IMR-90 (cell line): ENCODE measurements at regions not wholly inside any gene's neighbourhood (a gene's known extent, or its start where the extent isn't known, plus 50 kb on each side); places are given as distances from the start of the nearest gene placed in this dataset.

Experiments used
- ATAC-seq: fragments of 200-7000 bp; cut with Tn5 transposase; 2 replicates; pipeline ENCODE4 v1.9.1; 2020; ENCODE audit warnings: low read depth, mild to moderate bottlenecking, moderate library complexity
- BruUV-seq: library from RNA; stranded (reverse); fragments of 400-500 nt; replicated peaks from 2 replicates; lab custom pipeline; 2021; lab: Mats Ljungman, UMichigan
- CTCF ChIA-PET: fragments of 300-600 bp; formaldehyde crosslinking; extraction: SDS; loops from one replicate; lab custom pipeline; 2021; ENCODE audit warnings: antibody characterized with exemption; lab: Yijun Ruan, JAX
- POLR2A ChIA-PET: fragments of 300-600 bp; sonication (Branson Sonifier 250); formaldehyde crosslinking; loops from one replicate; lab custom pipeline; 2022; ENCODE audit warnings: antibody characterized with exemption; ENCODE audit not compliant: unreplicated experiment; lab: Charles Lee
- DNase-seq: peaks from one replicate; pipeline ENCODE4 v3.0.0; 2013
- H2AFZ ChIP-seq: replicated peaks from 2 replicates; pipeline ENCODE3; 2013; ENCODE audit warnings: low read length, mild to moderate bottlenecking; ENCODE audit not compliant: poor library complexity
- H2AK5ac ChIP-seq: 2 replicates; pipeline ENCODE4 v1.6.1; 2013; ENCODE audit warnings: low read depth, low read length, inconsistent platforms
- H2AK9ac ChIP-seq: replicated peaks from 2 replicates; pipeline ENCODE3; 2013; ENCODE audit warnings: mild to moderate bottlenecking, low read depth, low read length, moderate library complexity; ENCODE audit not compliant: poor library complexity
- H2BK120ac ChIP-seq: 2 replicates; pipeline ENCODE4 v1.6.1; 2013; ENCODE audit warnings: low read depth, low read length, inconsistent platforms
- H2BK15ac ChIP-seq: 3 replicates; pipeline ENCODE4 v1.6.1; 2013; ENCODE audit warnings: low read depth, low read length, inconsistent platforms
- H2BK20ac ChIP-seq: 2 replicates; pipeline ENCODE4 v1.6.1; 2013; ENCODE audit warnings: low read depth, mild to moderate bottlenecking, inconsistent platforms, low read length, moderate library complexity
- H2BK5ac ChIP-seq: 2 replicates; pipeline ENCODE4 v1.6.1; 2013; ENCODE audit warnings: mild to moderate bottlenecking, low read depth, low read length, inconsistent platforms; ENCODE audit not compliant: poor library complexity, severe bottlenecking
- H3K14ac ChIP-seq: replicated peaks from 2 replicates; pipeline ENCODE4 v1.6.1; 2013; ENCODE audit warnings: low read depth, low read length, inconsistent platforms
- H3K18ac ChIP-seq: 2 replicates; pipeline ENCODE4 v1.6.1; 2013; ENCODE audit warnings: low read depth, low read length, control low read depth
- H3K23ac ChIP-seq: 2 replicates; pipeline ENCODE4 v1.6.1; 2013; ENCODE audit warnings: low read depth, low read length, inconsistent platforms
- H3K27ac ChIP-seq: 2 replicates; pipeline ENCODE4 v1.5.1; 2013; ENCODE audit warnings: mild to moderate bottlenecking, control low read depth, low read length; ENCODE audit not compliant: insufficient read depth
- H3K27me3 ChIP-seq: 2 replicates; pipeline ENCODE4 v1.6.1; 2013; ENCODE audit warnings: low read length; ENCODE audit not compliant: control insufficient read depth, insufficient read depth
- H3K36me3 ChIP-seq: 2 replicates; pipeline ENCODE4 v1.6.1; 2013; ENCODE audit warnings: low read length, mixed read lengths; ENCODE audit not compliant: control insufficient read depth, insufficient read depth
- H3K4ac ChIP-seq: 2 replicates; pipeline ENCODE4 v1.6.1; 2013; ENCODE audit warnings: low read depth, low read length, inconsistent platforms
- H3K4me1 ChIP-seq: 2 replicates; pipeline ENCODE4 v1.6.1; 2013; ENCODE audit warnings: low read length, mixed read lengths; ENCODE audit not compliant: control insufficient read depth, insufficient read depth
- H3K4me2 ChIP-seq: 2 replicates; pipeline ENCODE4 v1.6.1; 2013; ENCODE audit warnings: low read depth, mild to moderate bottlenecking, control low read depth, low read length, moderate library complexity
- H3K4me3 ChIP-seq: 2 replicates; pipeline ENCODE4 v1.5.1; 2013; ENCODE audit warnings: low read depth, mild to moderate bottlenecking, control low read depth, low read length, moderate library complexity; ENCODE audit not compliant: insufficient read depth
- H3K56ac ChIP-seq: 2 replicates; pipeline ENCODE4 v1.6.1; 2013; ENCODE audit warnings: low read length, inconsistent platforms; ENCODE audit not compliant: insufficient read depth; ENCODE audit errors: extremely low read depth
- H3K79me1 ChIP-seq, 2 experiments: 2 replicates each; pipeline ENCODE4 v1.6.1; 2013; ENCODE audit warnings: low read length in 2 of 2, inconsistent platforms in 1 of 2, low read depth in 1 of 2
- H3K9ac ChIP-seq: 2 replicates; pipeline ENCODE4 v1.6.1; 2013; ENCODE audit warnings: low read depth, low read length, control low read depth
- H3K9me1 ChIP-seq: 2 replicates; pipeline ENCODE4 v1.6.1; 2013; ENCODE audit warnings: low read length, inconsistent platforms; ENCODE audit not compliant: insufficient read depth
- H3K9me3 ChIP-seq: 2 replicates; pipeline ENCODE4 v1.6.1; 2013; ENCODE audit warnings: low read length; ENCODE audit not compliant: control insufficient read depth, insufficient read depth
- H4K20me1 ChIP-seq: 2 replicates; pipeline ENCODE4 v1.6.1; 2013; ENCODE audit warnings: low read length, inconsistent platforms; ENCODE audit not compliant: insufficient read depth
- H4K5ac ChIP-seq: 2 replicates; pipeline ENCODE4 v1.6.1; 2013; ENCODE audit warnings: mild to moderate bottlenecking, low read depth, low read length, control low read depth
- H4K8ac ChIP-seq, 2 experiments: 2 replicates each; pipeline ENCODE4 v1.6.1; 2013; ENCODE audit warnings: low read depth in 2 of 2, low read length in 2 of 2, control low read depth in 1 of 2, inconsistent platforms in 1 of 2
- H4K91ac ChIP-seq: 2 replicates; pipeline ENCODE4 v1.6.1; 2013; ENCODE audit warnings: low read depth, low read length, inconsistent platforms; ENCODE audit not compliant: insufficient read depth
- BHLHE40 ChIP-seq: fragments of 150-350 bp; IDR thresholded peaks from 2 replicates; pipeline ENCODE4 v1.6.1; 2016; ENCODE audit warnings: mild to moderate bottlenecking, low read depth, low read length
- CEBPB ChIP-seq: IDR thresholded peaks from 2 replicates; pipeline ENCODE4 v1.6.1; 2012; ENCODE audit warnings: low read depth, low read length, improper control_type of control experiment
- CTCF ChIP-seq: conservative IDR thresholded peaks from 2 replicates; pipeline ENCODE4 v1.5.1; 2012; ENCODE audit warnings: mild to moderate bottlenecking, low read depth, low read length, improper control_type of control experiment
- ELK1 ChIP-seq: fragments of 150-350 bp; IDR thresholded peaks from 2 replicates; pipeline ENCODE4 v1.6.1; 2016; ENCODE audit warnings: low read depth, mild to moderate bottlenecking, low read length, moderate library complexity, borderline replicate concordance
- MAFK ChIP-seq: IDR thresholded peaks from 2 replicates; pipeline ENCODE4 v1.6.1; 2012; ENCODE audit warnings: low read depth, low read length, improper control_type of control experiment
- MXI1 ChIP-seq: IDR thresholded peaks from 2 replicates; pipeline ENCODE4 v1.6.1; 2012; ENCODE audit warnings: low read depth, mild to moderate bottlenecking, low read length, moderate library complexity, borderline replicate concordance
- NFE2L2 ChIP-seq: fragments of 150-350 bp; IDR thresholded peaks from 2 replicates; pipeline ENCODE4 v1.6.1; 2016; ENCODE audit warnings: low read depth, mild to moderate bottlenecking, low read length
- RAD21 ChIP-seq: IDR thresholded peaks from 2 replicates; pipeline ENCODE4 v1.6.1; 2012; ENCODE audit warnings: low read length, improper control_type of control experiment
- RCOR1 ChIP-seq: IDR thresholded peaks from 2 replicates; pipeline ENCODE4 v1.6.1; 2012; ENCODE audit warnings: mild to moderate bottlenecking, low read length, improper control_type of control experiment; ENCODE audit not compliant: insufficient replicate concordance
- RFX5 ChIP-seq: IDR thresholded peaks from 2 replicates; pipeline ENCODE4 v1.8.0; 2012; ENCODE audit warnings: low read depth, mild to moderate bottlenecking, low read length, moderate library complexity
- SMC3 ChIP-seq: fragments of 150-350 bp; IDR thresholded peaks from 2 replicates; pipeline ENCODE4 v1.6.1; 2016; ENCODE audit warnings: low read depth, mild to moderate bottlenecking, antibody characterized with exemption, low read length, moderate library complexity
- WGBS, 2 experiments: methylation state at CpG; one replicate each; pipeline versions ENCODE4 v1.1.5 to v1.1.7; 2013; ENCODE audit warnings: missing lambda C conversion rate in 2 of 2; ENCODE audit not compliant: insufficient read length in 1 of 2; ENCODE audit errors: extremely low coverage in 2 of 2; 5-methylcytosine and 5-hydroxymethylcytosine counted together
- dilution Hi-C: fragments of 300-500 bp; cut with HindIII; formaldehyde crosslinking; loops from one replicate; pipeline ENCODE4 v1.14.3; 2018; ENCODE audit warnings: low sequenced_read_pairs; ENCODE audit not compliant: unreplicated experiment
- in situ Hi-C: fragments of 300-500 bp; cut with MboI; formaldehyde crosslinking; loops from 3 replicates; pipeline ENCODE4 v1.14.3; 2019; ENCODE audit warnings: low sequenced_read_pairs, inconsistent platforms, mixed read lengths
- intact Hi-C: fragments of 100-400 bp; cut with micrococcal nuclease; formaldehyde crosslinking; loops from 2 replicates; pipeline ENCODE4 v1.10.0; 2022

- POLR2A ChIA-PET, result no interaction called here
- WGBS, 2 experiments, result no CpG with 5 or more reads among the region's 8 CpGs
- CTCF ChIA-PET, result no interaction called here
Measured at GRCh38 chr13:53237696-53238095, 209.1 kb downstream of the OLFM4 start.

More at GRCh38 chr13:53237696-53238095, 209.1 kb downstream of the OLFM4 start:
- H4K20me1 ChIP-seq, result no peaks in the 10 kb centered on the region
- no peak for DNase-seq
- no peak overlapping the region for H2AK9ac ChIP-seq
- in situ Hi-C loops (no loop called here), dilution Hi-C loops (no loop called here), intact Hi-C loops (no loop called here)
- TF ChIP-seq BHLHE40, result no peak
- no peak for TF ChIP-seq RFX5
- TF ChIP-seq RAD21, result no peak
- no peak for TF ChIP-seq CTCF
- no peak for TF ChIP-seq RCOR1
- no peak for TF ChIP-seq MXI1
- no peak for TF ChIP-seq ELK1
- no peak for TF ChIP-seq CEBPB
- no peak for TF ChIP-seq NFE2L2
- TF ChIP-seq SMC3, result no peak
- no peak for TF ChIP-seq MAFK
- no peak overlapping the region for H2AFZ ChIP-seq
- no peak overlapping the region for H3K23ac ChIP-seq
- H2BK20ac ChIP-seq, result no peak overlapping the region
- H3K27me3 ChIP-seq, result no peaks in the 10 kb centered on the region
- H3K14ac ChIP-seq, result no peak overlapping the region
- no peak overlapping the region for H2BK120ac ChIP-seq
- H3K4me3 ChIP-seq, result no peak overlapping the region
- no peak for ATAC-seq
- no peak overlapping the region for H4K8ac ChIP-seq
- no peak overlapping the region for H3K18ac ChIP-seq
- H2BK5ac ChIP-seq, result no peak overlapping the region
- no peak overlapping the region for H3K27ac ChIP-seq
- no peaks in the 10 kb centered on the region for H3K79me1 ChIP-seq
- H3K9me3 ChIP-seq, result peaks cover 2% of the 10 kb centered on the region; the same call in 1 of the 2 replicates
- H3K4me2 ChIP-seq, result no peak overlapping the region
- no peak overlapping the region for H2AK5ac ChIP-seq
- no peaks in the 10 kb centered on the region for H3K4me1 ChIP-seq
- no TSS peak for BruUV-seq
- no peak overlapping the region for H2BK15ac ChIP-seq
- H3K4ac ChIP-seq, result no peak overlapping the region
- no peak overlapping the region for H4K91ac ChIP-seq
- H4K5ac ChIP-seq, result no peak overlapping the region
- no peaks in the 10 kb centered on the region for H3K36me3 ChIP-seq
- H3K56ac ChIP-seq, result no peak overlapping the region
- H3K9me1 ChIP-seq, result no peaks in the 10 kb centered on the region
- no peak overlapping the region for H3K9ac ChIP-seq
